Endothelial cell of umbilical vein (primary cell): ENCODE measurements at regions not wholly inside any gene's neighbourhood (a gene's known extent, or its start where the extent isn't known, plus 50 kb on each side); places are given as distances from the start of the nearest gene placed in this dataset.

Source experiments
- EZH2 ChIP-seq: IDR thresholded peaks from 2 replicates; pipeline ENCODE4 v1.6.1; 2012; ENCODE audit warnings: borderline replicate concordance, low read depth, mild to moderate bottlenecking, moderate library complexity, low read length, inconsistent platforms; ENCODE audit not compliant: severe bottlenecking
- FOS ChIP-seq: IDR thresholded peaks from 2 replicates; pipeline ENCODE4 v1.6.1; 2011; ENCODE audit warnings: mild to moderate bottlenecking, low read length, moderate library complexity, borderline replicate concordance; ENCODE audit not compliant: insufficient read depth
- JUN ChIP-seq: IDR thresholded peaks from 2 replicates; pipeline ENCODE4 v1.6.1; 2011; ENCODE audit warnings: borderline replicate concordance, low read depth; ENCODE audit not compliant: insufficient read length, insufficient read depth
- POLR2A ChIP-seq: IDR thresholded peaks from 2 replicates; pipeline ENCODE4 v1.6.1; 2012; ENCODE audit warnings: low read depth, mild to moderate bottlenecking, control low read depth, low read length
- POLR2AphosphoS5 ChIP-seq: IDR thresholded peaks from 2 replicates; pipeline ENCODE4 v1.6.1; 2012; ENCODE audit warnings: low read depth, mild to moderate bottlenecking, control low read depth, low read length, moderate library complexity; ENCODE audit not compliant: insufficient read depth
- TF ChIP-seq, protein P1 (sequence below), 2 donors: IDR thresholded peaks; 1 replicate in 1 of 2; 2 replicates in 1 of 2; pipeline ENCODE4 v1.5.1; 2011; ENCODE audit warnings: low read length in 2 of 2, mild to moderate bottlenecking in 2 of 2, moderate library complexity in 2 of 2, control low read depth in 1 of 2, inconsistent platforms in 1 of 2, low read depth in 1 of 2; ENCODE audit not compliant: insufficient read depth in 1 of 2; ENCODE audit errors: extremely low read depth in 1 of 2

DNA sequence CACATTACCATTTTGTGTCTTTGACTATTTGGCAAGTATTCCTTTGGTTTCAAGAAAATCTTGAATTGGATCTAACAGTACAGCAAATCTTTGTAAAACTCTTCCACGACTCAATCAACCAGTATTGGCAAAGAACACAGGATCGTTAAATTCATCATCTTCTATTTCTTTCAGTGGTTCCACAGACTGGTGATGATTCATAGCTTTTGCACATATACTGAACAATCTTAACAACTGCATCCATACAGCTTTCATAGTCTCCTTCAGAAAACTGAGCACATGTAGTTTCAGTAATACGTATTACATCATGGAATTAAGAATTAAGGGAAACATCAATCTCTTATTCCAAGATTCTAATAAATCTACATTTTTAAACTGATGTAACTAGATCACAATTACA, 91.6 kb upstream of the LIPC start:
- TF ChIP-seq, protein P1, sequence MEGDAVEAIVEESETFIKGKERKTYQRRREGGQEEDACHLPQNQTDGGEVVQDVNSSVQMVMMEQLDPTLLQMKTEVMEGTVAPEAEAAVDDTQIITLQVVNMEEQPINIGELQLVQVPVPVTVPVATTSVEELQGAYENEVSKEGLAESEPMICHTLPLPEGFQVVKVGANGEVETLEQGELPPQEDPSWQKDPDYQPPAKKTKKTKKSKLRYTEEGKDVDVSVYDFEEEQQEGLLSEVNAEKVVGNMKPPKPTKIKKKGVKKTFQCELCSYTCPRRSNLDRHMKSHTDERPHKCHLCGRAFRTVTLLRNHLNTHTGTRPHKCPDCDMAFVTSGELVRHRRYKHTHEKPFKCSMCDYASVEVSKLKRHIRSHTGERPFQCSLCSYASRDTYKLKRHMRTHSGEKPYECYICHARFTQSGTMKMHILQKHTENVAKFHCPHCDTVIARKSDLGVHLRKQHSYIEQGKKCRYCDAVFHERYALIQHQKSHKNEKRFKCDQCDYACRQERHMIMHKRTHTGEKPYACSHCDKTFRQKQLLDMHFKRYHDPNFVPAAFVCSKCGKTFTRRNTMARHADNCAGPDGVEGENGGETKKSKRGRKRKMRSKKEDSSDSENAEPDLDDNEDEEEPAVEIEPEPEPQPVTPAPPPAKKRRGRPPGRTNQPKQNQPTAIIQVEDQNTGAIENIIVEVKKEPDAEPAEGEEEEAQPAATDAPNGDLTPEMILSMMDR (IDR thresholded peaks at IDR 0.05; ENCODE audit: extremely low read depth in 1 of 2, insufficient read depth in 1 of 2, low read depth in 1 of 2, low read length in 2 of 2) = no peak
- TF ChIP-seq FOS (no peak), POLR2A (no peak), POLR2AphosphoS5 (no peak), EZH2 (no peak), JUN (no peak)
